ENCODE measurements at regions not wholly inside any gene's neighbourhood (a gene's known extent, or its start where the extent isn't known, plus 50 kb on each side); places are given as distances from the start of the nearest gene placed in this dataset.

DNA sequence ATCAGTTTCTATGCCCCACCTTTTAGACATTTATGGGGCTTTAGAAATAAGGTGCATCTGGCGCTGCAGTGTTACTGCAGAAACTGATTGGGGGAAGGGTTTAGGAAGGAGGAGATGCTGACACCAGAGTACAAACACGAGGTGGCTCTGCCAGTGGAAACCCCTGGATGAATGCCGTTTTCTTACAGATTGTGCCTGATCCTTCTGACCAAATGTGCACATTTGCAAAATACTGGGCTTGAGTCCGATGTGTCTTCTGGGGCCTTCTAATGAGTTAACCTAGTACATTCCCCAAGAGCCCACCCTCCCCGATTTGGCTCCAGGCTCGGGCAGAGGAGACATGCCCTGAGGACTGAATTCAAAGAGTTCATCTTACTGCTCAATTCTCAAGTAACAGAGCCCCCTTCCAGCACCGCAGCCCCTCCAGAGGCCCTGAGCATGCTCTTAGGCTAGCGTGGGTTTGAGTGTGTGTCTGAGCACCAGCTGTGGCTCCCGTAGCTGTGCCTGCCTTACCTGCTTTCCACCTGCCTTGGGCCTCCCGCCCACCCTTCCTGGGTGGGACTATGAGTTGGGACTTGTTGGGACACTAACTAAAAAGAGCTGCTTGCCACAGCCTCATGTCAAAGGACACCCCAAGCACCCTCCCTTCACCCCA, 116.7 kb upstream of the COPS8 start (continued):
- TF ChIP-seq, protein P1, sequence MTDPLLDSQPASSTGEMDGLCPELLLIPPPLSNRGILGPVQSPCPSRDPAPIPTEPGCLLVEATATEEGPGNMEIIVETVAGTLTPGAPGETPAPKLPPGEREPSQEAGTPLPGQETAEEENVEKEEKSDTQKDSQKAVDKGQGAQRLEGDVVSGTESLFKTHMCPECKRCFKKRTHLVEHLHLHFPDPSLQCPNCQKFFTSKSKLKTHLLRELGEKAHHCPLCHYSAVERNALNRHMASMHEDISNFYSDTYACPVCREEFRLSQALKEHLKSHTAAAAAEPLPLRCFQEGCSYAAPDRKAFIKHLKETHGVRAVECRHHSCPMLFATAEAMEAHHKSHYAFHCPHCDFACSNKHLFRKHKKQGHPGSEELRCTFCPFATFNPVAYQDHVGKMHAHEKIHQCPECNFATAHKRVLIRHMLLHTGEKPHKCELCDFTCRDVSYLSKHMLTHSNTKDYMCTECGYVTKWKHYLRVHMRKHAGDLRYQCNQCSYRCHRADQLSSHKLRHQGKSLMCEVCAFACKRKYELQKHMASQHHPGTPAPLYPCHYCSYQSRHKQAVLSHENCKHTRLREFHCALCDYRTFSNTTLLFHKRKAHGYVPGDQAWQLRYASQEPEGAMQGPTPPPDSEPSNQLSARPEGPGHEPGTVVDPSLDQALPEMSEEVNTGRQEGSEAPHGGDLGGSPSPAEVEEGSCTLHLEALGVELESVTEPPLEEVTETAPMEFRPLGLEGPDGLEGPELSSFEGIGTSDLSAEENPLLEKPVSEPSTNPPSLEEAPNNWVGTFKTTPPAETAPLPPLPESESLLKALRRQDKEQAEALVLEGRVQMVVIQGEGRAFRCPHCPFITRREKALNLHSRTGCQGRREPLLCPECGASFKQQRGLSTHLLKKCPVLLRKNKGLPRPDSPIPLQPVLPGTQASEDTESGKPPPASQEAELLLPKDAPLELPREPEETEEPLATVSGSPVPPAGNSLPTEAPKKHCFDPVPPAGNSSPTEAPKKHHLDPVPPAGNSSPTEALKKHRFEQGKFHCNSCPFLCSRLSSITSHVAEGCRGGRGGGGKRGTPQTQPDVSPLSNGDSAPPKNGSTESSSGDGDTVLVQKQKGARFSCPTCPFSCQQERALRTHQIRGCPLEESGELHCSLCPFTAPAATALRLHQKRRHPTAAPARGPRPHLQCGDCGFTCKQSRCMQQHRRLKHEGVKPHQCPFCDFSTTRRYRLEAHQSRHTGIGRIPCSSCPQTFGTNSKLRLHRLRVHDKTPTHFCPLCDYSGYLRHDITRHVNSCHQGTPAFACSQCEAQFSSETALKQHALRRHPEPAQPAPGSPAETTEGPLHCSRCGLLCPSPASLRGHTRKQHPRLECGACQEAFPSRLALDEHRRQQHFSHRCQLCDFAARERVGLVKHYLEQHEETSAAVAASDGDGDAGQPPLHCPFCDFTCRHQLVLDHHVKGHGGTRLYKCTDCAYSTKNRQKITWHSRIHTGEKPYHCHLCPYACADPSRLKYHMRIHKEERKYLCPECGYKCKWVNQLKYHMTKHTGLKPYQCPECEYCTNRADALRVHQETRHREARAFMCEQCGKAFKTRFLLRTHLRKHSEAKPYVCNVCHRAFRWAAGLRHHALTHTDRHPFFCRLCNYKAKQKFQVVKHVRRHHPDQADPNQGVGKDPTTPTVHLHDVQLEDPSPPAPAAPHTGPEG (CRISPR knock-in tag; IDR thresholded peaks at IDR 0.05) = no peak
- TF ChIP-seq, protein P2, sequence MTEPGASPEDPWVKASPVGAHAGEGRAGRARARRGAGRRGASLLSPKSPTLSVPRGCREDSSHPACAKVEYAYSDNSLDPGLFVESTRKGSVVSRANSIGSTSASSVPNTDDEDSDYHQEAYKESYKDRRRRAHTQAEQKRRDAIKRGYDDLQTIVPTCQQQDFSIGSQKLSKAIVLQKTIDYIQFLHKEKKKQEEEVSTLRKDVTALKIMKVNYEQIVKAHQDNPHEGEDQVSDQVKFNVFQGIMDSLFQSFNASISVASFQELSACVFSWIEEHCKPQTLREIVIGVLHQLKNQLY (CRISPR knock-in tag; IDR thresholded peaks at IDR 0.05) = no peak
- TF ChIP-seq, protein P3, sequence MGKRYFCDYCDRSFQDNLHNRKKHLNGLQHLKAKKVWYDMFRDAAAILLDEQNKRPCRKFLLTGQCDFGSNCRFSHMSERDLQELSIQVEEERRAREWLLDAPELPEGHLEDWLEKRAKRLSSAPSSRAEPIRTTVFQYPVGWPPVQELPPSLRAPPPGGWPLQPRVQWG (CRISPR knock-in tag; IDR thresholded peaks at IDR 0.05; ENCODE audit: borderline replicate concordance, low read depth) = no peak
- TF ChIP-seq, protein P4, sequence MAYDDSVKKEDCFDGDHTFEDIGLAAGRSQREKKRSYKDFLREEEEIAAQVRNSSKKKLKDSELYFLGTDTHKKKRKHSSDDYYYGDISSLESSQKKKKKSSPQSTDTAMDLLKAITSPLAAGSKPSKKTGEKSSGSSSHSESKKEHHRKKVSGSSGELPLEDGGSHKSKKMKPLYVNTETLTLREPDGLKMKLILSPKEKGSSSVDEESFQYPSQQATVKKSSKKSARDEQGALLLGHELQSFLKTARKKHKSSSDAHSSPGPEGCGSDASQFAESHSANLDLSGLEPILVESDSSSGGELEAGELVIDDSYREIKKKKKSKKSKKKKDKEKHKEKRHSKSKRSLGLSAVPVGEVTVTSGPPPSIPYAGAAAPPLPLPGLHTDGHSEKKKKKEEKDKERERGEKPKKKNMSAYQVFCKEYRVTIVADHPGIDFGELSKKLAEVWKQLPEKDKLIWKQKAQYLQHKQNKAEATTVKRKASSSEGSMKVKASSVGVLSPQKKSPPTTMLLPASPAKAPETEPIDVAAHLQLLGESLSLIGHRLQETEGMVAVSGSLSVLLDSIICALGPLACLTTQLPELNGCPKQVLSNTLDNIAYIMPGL (CRISPR knock-in tag; IDR thresholded peaks at IDR 0.05; ENCODE audit: borderline replicate concordance in 1 of 2, low read depth in 1 of 2) = no peak
- TF ChIP-seq, protein P5, sequence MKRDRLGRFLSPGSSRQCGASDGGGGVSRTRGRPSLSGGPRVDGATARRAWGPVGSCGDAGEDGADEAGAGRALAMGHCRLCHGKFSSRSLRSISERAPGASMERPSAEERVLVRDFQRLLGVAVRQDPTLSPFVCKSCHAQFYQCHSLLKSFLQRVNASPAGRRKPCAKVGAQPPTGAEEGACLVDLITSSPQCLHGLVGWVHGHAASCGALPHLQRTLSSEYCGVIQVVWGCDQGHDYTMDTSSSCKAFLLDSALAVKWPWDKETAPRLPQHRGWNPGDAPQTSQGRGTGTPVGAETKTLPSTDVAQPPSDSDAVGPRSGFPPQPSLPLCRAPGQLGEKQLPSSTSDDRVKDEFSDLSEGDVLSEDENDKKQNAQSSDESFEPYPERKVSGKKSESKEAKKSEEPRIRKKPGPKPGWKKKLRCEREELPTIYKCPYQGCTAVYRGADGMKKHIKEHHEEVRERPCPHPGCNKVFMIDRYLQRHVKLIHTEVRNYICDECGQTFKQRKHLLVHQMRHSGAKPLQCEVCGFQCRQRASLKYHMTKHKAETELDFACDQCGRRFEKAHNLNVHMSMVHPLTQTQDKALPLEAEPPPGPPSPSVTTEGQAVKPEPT (CRISPR knock-in tag; IDR thresholded peaks at IDR 0.05; ENCODE audit: low read depth) = no peak
- TF ChIP-seq ERF (CRISPR knock-in tag; IDR thresholded peaks at IDR 0.05) (no peak), KDM2A (CRISPR knock-in tag; IDR thresholded peaks at IDR 0.05; ENCODE audit: borderline replicate concordance, low read depth) (no peak), ZNF549 (CRISPR knock-in tag; IDR thresholded peaks at IDR 0.05) (no peak), ATF7-NPFF (CRISPR knock-in tag; IDR thresholded peaks at IDR 0.05; ENCODE audit: low read depth) (no peak), ZBTB42 (CRISPR knock-in tag; IDR thresholded peaks at IDR 0.05) (no peak), TCF12 (IDR thresholded peaks at IDR 0.05) (no peak), TCF12 (CRISPR knock-in tag; IDR thresholded peaks at IDR 0.05) (no peak), ZNF138 (CRISPR knock-in tag; IDR thresholded peaks at IDR 0.05; ENCODE audit: low read depth) (no peak), MTA3 (CRISPR knock-in tag; IDR thresholded peaks at IDR 0.05) (no peak), ZNF230 (CRISPR knock-in tag; IDR thresholded peaks at IDR 0.05) (no peak), HIVEP1 (CRISPR knock-in tag; IDR thresholded peaks at IDR 0.05) (no peak), ZFP36L1 (CRISPR knock-in tag; IDR thresholded peaks at IDR 0.05) (no peak), EZH2 (conservative IDR thresholded peaks at IDR 0.05; ENCODE audit: low read depth, low read length) (no peak)
- TF ChIP-seq, protein P6, sequence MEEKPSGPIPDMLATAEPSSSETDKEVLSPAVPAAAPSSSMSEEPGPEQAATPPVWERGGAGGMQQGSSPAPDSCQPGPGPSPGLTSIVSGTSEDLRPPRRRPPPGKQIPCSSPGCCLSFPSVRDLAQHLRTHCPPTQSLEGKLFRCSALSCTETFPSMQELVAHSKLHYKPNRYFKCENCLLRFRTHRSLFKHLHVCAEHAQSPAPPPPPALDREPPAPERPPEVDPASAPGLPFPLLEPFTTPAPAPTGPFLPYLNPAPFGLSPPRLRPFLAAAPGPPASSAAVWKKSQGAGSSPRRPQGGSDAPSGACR (CRISPR knock-in tag; IDR thresholded peaks at IDR 0.05) = no peak

Data from HepG2 (cell line).